NCI-H2107 treated with DMSO at 0.1 percent for 48 hours (cell line): ENCODE measurements at regions not wholly inside any gene's neighbourhood (a gene's known extent, or its start where the extent isn't known, plus 50 kb on each side); places are given as distances from the start of the nearest gene placed in this dataset.

Experiments used
- DNase-seq: peaks from one replicate; lab custom pipeline; 2025; ENCODE audit not compliant: unreplicated experiment; lab: John Stamatoyannopoulos, UW

DNA sequence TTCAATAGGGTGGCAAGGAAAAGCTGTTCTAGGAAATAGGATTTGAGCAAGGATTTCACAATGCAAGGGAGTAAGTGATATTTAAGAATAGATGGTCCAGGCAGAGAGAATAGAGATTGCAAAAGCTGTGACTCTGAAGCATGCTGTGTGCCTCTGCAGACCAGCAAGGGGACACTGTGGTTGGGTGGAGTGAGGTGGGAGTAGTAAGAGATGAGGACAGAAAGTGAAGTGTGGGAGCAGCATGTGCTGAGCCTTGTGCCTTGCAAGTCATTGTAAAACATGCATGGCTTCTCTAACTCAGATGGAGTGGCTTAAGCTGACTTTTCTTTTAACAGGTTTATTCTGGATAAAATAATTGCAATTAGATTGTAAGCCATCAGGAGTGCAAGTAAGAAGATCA lies 442.4 kb downstream of the CCSER2 start:
- DNase-seq, result no peak

DNA sequence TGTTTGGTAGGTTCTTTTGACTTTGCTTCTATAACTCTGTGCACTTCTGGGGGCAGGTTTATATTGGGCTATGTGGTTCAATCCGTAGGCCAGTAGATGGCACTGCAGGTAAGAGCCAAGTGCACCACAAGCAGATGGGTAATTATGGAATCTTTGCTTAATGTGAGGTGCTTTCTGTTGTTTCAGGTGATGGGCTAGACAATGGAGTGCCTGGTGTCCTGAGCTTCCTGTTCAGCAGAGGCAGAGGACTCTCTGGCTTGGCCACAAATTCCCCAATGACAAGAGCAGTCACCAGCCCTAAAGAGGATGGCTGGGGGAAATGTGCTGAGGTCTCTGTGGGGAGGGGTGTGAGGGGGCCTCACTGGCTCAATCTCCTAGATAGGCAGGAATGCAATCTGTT lies 455.0 kb downstream of the CCSER2 start:
- DNase-seq, result no peak

DNA sequence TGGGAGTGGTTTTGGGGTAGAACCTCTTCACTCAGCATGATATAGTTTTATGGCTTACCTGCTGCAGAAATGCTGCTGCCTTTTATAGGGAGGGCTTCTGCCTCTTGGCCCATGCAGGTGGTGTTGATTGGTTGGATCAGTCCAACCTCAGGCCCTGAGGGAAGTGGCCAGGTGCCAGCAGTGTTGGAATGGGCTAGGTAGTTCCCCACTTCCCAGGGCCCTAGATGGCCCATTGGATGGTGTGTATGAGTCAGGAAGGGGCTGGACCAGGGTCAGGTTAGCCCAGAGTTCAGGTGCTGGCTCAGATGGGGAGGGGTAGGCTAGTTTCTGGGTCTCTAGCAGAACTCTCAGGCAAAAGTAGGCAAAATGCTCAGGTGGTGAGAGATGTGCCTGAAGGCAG lies 455.5 kb downstream of the CCSER2 start:
- DNase-seq, result no peak

DNA sequence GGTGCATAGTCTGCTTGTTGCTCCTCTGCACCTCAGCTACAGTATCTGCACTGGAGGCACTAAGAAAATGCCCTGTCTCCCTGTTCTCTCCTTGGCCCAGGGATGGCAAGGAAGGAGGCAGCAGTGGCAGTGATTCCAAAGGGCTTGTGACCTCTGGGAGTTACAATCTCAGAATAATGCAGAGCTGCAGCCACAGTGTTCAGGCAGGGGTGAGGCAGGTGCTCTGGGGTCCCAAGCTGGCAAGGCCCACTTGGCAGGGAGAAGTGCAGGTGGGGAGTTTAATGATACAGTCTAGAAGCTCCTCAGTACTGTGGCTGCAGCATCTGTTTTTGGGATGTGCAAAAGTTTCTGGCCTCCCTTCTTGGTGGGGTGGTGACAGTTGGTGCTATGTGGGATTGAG lies 456.4 kb downstream of the CCSER2 start:
- DNase-seq, result no peak

DNA sequence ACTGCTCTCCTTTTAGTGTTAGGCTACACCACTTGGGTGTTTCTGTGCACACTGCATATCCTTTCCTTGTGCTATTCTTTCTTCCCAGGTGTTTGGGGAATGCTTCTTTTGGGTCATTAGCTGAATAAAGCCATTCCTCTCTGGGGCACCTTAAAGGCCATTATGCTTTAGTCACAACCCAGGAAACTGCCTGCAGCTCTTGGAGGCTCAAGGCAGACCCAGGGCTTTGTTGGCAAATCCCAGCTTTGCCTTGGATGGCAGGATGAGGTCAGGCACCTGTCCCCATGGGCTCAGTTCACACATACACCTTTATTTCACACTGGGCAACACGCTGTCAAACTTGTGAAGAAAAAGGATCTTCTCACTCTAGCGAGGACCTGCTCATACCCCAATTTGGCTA lies 460.6 kb downstream of the CCSER2 start:
- no peak for DNase-seq

DNA sequence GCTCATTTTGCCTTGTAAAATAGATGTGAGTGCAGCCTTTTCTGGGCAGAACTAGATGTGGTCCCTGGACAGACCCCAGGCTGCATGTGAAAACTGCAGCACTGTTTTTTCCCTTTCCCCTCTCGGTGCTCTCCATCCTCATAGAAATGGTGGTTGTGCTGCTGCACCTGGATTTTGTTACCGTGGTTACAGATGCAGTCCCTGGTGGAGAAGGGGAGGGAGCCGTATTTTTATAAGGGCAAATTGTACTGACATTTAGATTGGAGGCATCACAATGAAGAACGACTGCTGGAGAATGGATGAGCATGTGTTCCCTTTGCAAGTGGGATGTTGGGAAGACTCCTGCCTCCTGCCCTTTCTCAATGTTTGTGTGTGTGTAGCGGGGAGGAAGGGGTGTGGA lies 469.9 kb downstream of the CCSER2 start:
- DNase-seq, result no peak

DNA sequence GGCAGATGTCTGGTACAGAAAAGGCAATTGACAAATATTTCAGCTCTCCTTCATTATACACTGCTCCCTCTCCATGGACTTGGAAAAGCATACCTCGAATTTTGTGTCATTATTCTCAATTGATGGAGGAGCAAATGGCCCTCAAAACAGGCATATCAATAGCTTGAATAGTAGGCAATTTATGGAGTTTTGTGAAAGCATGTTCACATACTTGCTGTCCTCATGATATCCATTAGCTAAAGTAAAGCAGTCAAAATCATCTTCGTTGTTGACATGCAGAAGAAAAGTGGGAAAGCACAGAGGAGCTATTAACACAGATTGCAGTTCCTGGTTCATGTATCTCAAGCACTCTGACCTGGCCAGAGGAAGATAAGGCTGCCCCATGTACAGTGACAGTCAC lies 472.8 kb downstream of the CCSER2 start:
- no peak for DNase-seq

DNA sequence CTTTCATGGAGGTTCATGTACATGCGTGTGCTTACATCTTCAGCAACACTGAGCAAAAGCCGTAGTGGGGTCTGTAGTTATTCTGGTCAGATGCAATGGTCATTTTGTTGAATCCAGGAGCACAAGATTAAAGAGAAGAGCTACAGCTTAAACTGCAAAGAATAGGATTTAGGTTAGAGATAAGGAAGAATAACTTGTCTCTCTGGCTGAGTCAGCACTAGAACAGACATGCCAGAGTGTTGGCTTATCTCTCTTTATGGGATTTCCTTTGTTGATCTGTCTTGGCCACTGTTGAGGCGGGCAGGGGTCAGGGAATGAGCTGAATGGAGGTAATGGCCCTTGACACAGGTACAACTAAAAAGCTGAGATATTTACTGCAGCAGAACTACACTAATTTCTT lies 473.5 kb downstream of the CCSER2 start:
- DNase-seq, result no peak

DNA sequence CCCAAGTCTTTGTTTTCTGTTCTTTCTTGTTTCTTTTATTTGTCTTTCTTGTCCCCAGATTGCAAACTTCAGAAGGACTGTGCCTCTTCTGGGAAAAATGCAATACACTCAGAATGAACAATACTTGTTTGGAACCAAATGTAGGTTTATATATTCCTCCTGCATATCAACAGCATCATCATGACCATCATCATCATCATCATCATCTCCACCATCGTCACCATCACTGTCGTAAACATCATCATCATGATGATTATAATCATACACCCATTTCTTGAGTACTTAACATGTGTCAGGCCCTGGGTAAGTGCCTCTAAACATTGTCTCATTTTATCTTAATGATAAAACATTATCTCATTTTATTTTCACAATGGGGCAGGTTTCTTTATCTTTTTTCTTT lies 476.8 kb downstream of the CCSER2 start:
- no peak for DNase-seq

DNA sequence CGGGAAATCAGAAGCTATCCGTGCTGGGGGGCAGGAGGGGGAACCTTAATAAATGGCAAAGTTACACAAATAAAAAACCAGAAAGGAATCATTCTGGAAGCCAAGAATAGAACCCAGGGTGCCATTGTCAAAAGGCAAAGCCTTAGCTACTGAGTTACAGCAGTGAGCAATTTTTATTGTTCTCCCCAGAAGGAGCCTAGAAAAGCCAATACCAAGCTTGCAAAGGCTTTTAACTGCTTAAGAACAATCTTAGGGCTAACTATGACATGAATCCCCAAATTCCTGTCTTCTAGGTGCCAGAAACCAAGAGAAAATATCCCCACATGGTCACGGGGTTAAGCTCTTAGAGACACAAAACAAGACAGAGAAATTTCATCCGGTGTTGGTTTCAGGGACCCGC lies 482.7 kb downstream of the CCSER2 start:
- DNase-seq, result no peak

DNA sequence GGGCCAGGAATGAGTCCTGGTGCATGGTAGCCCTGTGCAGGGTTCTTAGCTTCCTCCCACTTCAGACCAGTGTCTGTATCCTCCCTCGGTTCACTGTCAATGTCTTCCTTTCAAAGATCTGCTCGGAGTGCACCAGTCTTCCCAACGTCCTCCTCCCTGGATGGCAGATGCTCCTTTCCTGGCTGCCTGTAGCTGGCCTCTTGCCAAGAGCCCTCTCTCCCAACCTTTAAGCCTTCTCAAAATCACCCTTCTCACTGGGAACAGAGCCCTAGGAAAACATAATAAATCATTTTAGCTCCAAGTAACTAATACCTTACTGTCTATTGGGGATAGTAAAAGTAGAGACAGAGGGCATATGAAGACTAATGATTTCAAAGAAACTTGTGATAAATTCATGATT lies 490.6 kb downstream of the CCSER2 start:
- no peak for DNase-seq

DNA sequence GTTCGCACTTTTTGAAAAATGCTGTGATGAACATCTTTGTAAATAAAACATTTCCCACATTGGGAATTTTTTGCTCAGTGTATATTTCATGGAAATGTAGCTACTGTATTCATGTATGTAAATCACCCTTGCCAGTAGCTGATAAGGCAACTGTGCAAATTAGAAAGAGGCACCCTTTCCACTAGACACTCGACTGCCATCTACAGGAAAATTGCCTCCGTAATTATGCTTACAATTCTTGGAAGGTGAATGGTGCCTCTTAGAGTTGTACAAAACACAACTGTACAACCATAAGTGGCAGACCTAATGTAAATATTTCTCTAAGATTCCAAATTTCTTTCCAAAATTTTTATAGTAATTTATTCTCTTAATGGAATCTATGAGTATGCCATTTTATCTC lies 491.7 kb downstream of the CCSER2 start:
- DNase-seq, result no peak

DNA sequence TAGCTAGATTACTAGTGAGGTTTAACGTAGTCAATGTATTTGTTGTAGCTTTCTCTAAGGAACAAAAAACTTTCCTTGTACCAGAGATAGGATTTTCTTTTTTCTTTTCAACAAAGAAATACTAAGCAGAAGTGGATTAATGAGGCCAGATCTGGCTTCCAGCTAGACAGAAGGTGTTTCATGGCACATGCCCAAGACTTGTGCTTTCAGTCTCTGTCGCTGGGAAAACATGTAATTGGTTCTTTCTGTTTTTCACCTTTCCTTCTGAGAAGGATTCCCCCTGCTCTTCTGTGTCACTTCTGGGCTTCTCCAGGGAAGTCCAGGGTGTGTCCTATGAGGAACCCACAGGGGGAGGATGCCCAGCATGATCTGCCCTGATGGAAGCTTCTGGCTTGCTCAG lies 492.2 kb downstream of the CCSER2 start:
- no peak for DNase-seq

DNA sequence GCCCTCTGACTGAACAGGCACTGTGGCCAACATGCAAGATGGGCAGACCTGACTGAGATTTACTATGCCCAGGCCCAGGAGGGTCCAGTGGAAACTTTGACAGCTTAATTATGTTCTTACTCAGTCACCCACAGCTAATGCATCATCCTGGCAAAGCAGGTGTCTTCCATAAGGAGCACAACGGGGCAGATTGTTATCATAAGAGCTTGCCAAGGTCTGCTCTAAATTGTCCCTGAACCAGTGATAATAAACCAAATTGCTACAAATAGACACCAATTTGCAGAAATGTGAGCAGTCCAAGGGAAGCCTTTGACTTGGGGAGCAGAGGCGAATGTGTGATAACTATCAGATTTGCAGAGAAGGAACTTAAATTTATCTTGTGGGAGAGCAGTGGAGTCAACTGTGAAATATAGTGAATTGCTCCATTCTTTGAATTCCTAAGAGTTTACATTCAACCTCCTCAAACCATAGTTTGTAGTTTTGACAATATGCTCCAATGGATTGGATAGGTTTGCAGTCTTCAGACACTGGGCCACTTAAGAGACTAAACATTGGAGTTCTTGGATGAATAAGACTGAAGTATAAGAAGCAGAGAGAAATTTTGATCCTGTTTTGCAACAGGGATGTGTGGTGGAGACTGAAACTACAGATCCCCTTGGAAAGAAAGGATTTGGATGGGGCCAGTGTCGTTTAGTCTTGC lies 494.7 kb downstream of the CCSER2 start:
- DNase-seq, result no peak

DNA sequence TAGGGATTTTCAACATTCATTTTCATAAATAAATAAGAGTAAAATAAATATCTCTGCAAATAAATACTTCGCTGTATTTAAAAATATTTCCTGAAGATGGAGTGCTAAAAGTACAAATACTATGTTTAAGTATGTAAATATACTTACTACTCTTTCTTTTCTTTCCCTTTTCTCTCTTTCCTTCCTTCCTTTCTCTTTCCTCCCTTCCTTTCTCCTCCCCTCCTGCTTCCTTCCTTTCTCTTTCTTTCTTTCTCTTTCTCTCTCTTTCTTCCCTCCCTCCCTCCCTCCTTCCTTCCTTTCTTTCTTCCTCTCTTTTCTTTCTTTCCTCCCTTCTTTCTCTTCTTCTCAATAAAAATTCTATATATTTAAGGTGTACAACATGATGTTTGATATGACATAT lies 496.1 kb downstream of the CCSER2 start:
- no peak for DNase-seq

DNA sequence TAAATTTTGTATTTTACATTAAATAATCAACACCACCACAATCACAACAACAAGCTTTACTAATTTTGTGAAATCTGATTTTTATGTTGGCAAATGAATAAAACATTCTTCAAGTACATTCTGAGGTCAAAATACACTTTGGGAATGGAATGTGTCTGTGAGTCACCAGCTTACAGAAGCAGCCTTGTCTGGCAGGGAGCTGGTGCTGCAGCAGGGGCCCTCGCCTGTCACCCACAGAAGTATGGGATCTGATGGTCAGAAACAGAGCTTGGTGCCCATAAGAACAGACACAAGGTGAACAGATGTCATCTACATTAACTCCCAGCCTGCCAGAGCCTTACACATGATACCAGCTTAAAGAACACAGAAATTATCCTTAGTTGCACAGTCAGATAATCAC lies 496.9 kb downstream of the CCSER2 start:
- no peak for DNase-seq

DNA sequence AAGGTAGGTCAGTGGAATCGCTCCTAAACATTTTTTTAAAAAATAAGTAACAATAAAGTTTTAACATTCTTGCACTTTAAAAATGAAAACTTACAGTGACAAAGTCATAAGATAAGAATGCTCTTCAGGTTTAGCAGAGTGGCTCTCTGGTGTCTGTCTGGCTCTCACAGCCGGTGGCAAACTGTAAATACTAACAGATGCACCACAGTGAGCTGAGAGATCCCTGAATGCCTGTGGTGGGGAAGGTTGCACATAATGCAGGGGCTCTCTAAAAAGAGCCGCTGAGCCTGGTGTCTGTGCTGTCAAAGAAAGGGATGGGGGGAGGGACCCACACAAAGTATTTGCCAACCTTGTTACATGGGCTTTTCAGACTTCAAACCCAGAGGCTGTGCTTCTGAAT lies 498.3 kb downstream of the CCSER2 start:
- no peak for DNase-seq

DNA sequence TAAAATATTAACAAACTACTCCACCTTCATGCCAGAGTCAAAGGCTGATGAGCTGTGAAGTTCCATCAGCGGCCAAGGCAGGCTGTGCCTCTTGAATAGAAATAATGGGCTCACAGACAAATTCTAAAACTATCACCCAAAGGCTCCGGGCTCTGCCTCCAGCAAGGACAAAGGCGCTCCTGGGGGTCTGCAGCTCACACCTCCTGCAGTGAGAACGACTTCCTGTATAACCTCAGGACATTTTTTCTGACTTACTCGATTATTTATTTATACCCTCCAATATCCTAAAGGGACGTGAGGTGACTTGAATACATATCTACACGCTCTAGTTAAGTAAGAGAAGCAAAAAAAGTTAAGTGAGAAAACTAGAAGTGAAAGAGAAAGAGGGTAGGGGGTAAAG lies 500.7 kb downstream of the CCSER2 start:
- no peak for DNase-seq

DNA sequence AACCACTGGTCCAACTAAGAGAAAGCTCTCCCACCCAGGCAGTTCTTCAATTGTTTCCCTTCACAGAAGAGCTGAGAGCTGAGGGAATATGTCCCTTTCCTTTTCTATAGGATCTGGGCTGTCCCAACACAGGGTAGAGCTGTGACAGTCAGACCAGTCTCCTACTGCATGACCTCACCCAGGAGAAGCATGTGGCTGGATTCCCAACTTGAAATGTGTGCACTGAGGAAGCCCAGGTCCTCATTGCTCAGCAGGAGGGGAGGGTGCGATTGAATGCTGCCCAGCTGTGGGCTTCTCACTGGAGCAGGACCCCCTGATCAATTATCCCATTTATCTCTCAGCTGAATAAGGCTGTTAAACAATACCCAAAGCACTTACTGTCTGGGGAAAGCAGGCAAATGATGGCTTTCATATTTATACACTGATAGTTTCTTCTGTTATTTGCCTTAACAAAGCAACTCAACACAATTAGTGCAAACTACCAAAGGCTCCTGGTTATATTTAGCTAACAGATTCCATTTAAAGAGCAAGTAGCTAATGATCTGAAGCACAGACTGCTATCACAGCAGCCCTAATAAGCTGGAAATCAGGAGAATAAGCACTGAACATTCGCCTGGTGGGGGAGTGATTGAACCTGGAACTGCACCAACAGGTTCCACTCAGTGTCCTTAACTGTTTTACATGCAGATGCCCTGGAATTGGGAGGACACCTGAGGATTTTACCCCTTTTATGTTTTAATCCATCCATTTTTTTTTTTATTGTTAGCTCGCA lies 508.8 kb downstream of the CCSER2 start:
- DNase-seq, result no peak

DNA sequence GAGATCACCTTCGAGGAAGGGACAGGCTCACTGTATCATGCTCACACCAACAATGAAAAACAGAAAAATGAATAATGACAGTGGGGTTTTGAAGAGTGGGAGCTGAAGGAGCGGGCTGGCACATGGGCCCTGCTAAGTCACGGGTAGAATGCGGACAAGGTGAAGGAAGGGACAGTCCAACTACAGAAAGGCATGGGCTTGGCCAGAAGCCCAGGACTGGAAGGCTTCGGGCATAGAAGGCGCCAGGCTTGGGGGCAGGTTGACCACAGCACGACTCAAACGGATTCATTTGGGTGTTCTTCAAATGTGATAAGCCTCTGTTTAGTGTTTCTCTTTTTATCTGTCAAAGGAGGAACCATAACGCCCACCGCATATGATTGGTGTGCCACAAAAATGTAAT lies 509.5 kb downstream of the CCSER2 start:
- DNase-seq, result no peak

DNA sequence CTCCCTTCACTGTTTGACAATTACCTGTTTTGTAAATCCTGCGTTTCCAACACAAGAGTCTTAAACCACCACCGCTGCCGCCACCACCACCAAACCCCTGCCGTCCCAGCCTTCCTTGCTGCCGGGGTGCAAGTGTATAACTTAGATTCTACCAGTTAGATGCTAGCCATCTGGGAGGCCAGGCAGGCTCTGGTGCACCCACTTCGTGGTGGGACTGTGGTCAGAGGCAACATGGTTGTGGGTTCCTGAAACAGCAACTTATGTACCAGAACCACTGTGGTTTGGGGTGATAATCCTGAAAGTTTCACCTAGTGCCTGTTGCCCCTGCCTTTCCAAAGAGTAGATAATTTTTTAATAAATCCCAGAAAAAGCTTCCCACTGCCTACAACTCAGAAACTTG lies 510.5 kb downstream of the CCSER2 start:
- no peak for DNase-seq

DNA sequence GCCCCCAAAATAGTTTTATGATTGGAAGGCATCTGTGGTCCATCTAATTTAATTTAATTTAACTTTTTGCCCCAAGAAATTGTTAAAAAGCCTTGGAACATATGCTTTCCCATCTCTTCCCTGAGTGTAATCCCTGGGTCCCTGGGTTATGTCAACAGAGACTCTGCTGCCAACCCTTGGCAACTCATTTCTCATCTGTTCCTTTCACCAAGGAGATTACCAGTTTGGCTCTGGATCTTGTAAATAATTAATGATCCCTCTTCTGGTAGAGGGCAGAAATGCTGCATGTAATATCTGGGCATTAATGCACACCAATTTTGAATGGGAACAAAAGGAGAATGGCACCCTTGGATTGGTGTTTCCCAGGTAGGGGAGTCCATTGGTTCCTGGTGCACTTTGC lies 514.2 kb downstream of the CCSER2 start:
- DNase-seq, result no peak

DNA sequence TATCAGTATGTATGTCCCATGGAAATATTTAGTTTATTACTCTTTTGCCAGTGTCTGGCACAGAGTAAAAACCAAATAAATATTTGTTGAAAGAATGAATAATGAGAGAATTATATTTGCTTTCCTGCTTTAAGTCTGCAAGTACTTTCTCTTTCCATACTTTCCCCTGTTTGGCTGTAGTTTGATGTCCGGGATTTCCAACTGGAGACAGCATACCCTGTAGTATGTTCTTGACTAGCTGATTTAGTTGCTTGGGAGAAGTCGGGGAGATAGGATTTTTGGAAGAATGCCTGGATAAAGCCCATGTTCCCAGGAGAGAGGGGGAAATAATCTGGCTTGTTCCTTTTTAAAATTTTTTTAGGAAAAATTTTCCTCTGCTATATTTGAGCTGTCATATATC lies 516.1 kb downstream of the CCSER2 start:
- no peak for DNase-seq
